ENCODE measurements at regions not wholly inside any gene's neighbourhood (a gene's known extent, or its start where the extent isn't known, plus 50 kb on each side); places are given as distances from the start of the nearest gene placed in this dataset.

- H2BK5ac ChIP-seq (ENCODE audit: insufficient read length, low read length), result no peak overlapping the region
- no peaks in the 10 kb centered on the region for H3K27me3 ChIP-seq (ENCODE audit: insufficient read depth, low read length)
- no peak overlapping the region for H3K4me2 ChIP-seq (ENCODE audit: insufficient read depth, insufficient read length, low read length)
- no peaks in the 10 kb centered on the region for H3K9me3 ChIP-seq (ENCODE audit: control insufficient read depth, low read depth, low read length)
- no peak overlapping the region for H2BK15ac ChIP-seq (ENCODE audit: low read depth, low read length)
- H4K5ac ChIP-seq (ENCODE audit: insufficient read length, low read depth, low read length), result no peak overlapping the region
- H3K9me3 Mint-ChIP-seq, result no peaks in the 10 kb centered on the region
- H2BK120ac ChIP-seq (ENCODE audit: low read depth, low read length, poor library complexity, severe bottlenecking), result no peak overlapping the region
- H4K20me1 ChIP-seq (ENCODE audit: control insufficient read depth, insufficient read depth, insufficient read length), result no peaks in the 10 kb centered on the region
- H3K4me1 Mint-ChIP-seq, result peaks cover 6 to 7% of the 10 kb centered on the region in 2 experiments
- H3T11ph ChIP-seq (ENCODE audit: low read length), result no peak overlapping the region
- no peak overlapping the region for H3K18ac ChIP-seq (ENCODE audit: insufficient read length, low read depth, low read length)
- no peak overlapping the region for H3K27ac Mint-ChIP-seq
- WGBS (ENCODE audit: extremely low coverage, insufficient read length, low lambda C conversion rate), result no CpG with 5 or more reads among the region's 4 CpGs
- H3K79me2 ChIP-seq (ENCODE audit: insufficient read depth, low read length), result no peaks in the 10 kb centered on the region
- H2BK12ac ChIP-seq (ENCODE audit: insufficient read length, low read depth, low read length), result no peak overlapping the region
- H3K36me3 Mint-ChIP-seq (ENCODE audit: insufficient read depth in 1 of 3, low read depth in 3 of 3), result no peaks in the 10 kb centered on the region
- no peak for TF ChIP-seq CTCF (conservative IDR thresholded peaks at IDR 0.05)
- no peak overlapping the region for H3K9ac ChIP-seq (ENCODE audit: extremely low read depth, insufficient read length, low read length)
- no peak overlapping the region for H4K8ac ChIP-seq (replicated peaks; ENCODE audit: insufficient read length, low read depth, low read length)
- H3K23me2 ChIP-seq (ENCODE audit: insufficient read length, low read depth, low read length, poor library complexity, severe bottlenecking), result no peaks in the 10 kb centered on the region
- H3K4me3 Mint-ChIP-seq, result no peak overlapping the region
- H4K91ac ChIP-seq (ENCODE audit: insufficient read length, low read depth, low read length), result no peak overlapping the region
- no peak overlapping the region for H3K23ac ChIP-seq (ENCODE audit: insufficient read length, low read depth, low read length)
- no peak overlapping the region for H2BK20ac ChIP-seq (ENCODE audit: low read depth, low read length, poor library complexity, severe bottlenecking)
- no peak overlapping the region for H3K14ac ChIP-seq (ENCODE audit: insufficient read depth, low read length)
- no peaks in the 10 kb centered on the region for H3K4me1 ChIP-seq (ENCODE audit: insufficient read depth, low read length)
- H3K27ac ChIP-seq (ENCODE audit: insufficient read length, low read depth, low read length), result no peak overlapping the region
- H3K4ac ChIP-seq (ENCODE audit: low read depth, low read length), result no peak overlapping the region
- peaks cover 8% of the 10 kb centered on the region for H3K27me3 Mint-ChIP-seq (ENCODE audit: low read depth)
- no peak overlapping the region for H2AK5ac ChIP-seq (ENCODE audit: insufficient read length, low read length)
- H3K56ac ChIP-seq (ENCODE audit: insufficient read length, low read depth, low read length), result no peak overlapping the region
- no peak for DNase-seq
- H2AFZ ChIP-seq (ENCODE audit: low read length), result no peak overlapping the region
- no peaks in the 10 kb centered on the region for H3K79me1 ChIP-seq (ENCODE audit: insufficient read depth, low read depth, low read length, poor library complexity, severe bottlenecking)
These were observed 153.7 kb upstream of the SERTAD2 start for GRCh38 chr2:64807417-64807816.

All from H9 (cell line).